Transverse colon (tissue), 4 donors: ENCODE measurements at regions not wholly inside any gene's neighbourhood (a gene's known extent, or its start where the extent isn't known, plus 50 kb on each side); places are given as distances from the start of the nearest gene placed in this dataset.
"Not testable (repeated sequence)": the region's sequence is repeated elsewhere in the genome, so short reads cannot be mapped to it uniquely, and the experiment has no call there.

Source experiments
- DNase-seq: peaks from one replicate; pipeline ENCODE4 v3.0.0-alpha.2; 2019
- H3K27ac ChIP-seq, 4 donors: fragments of 200-600 bp; sonication (generic); 2 replicates each; pipeline ENCODE4 v1.5.1; 2016 to 2018; ENCODE audit warnings: inconsistent platforms in 4 of 4
- H3K27me3 ChIP-seq: fragments of 200-600 bp; sonication (generic); 2 replicates; pipeline ENCODE4 v1.5.1; 2017; ENCODE audit warnings: inconsistent platforms
- H3K36me3 ChIP-seq, 4 donors: fragments of 200-600 bp; sonication (generic); 2 replicates each; pipeline ENCODE4 v1.5.1; 2017 to 2019; ENCODE audit warnings: inconsistent platforms in 4 of 4
- H3K4me1 ChIP-seq, 4 donors: fragments of 200-600 bp; sonication (generic); 2 replicates each; pipeline ENCODE4 v1.5.1; 2017 to 2020; ENCODE audit warnings: inconsistent platforms in 4 of 4
- H3K4me3 ChIP-seq, 4 donors: fragments of 200-600 bp; sonication (generic); 1 replicate in 1 of 4; 2 replicates in 3 of 4; pipeline versions ENCODE4 v1.5.1 to v1.6.1; 2017 to 2019; ENCODE audit warnings: inconsistent platforms in 4 of 4
- H3K9me3 ChIP-seq, 2 donors: fragments of 200-600 bp; sonication (generic); 2 replicates each; pipeline ENCODE4 v1.5.1; 2017 to 2019; ENCODE audit warnings: inconsistent platforms in 2 of 2
- EP300 ChIP-seq: sonication (generic); formaldehyde crosslinking; IDR thresholded peaks from one replicate; pipeline ENCODE4 v1.6.1; 2017; ENCODE audit warnings: antibody characterized with exemption, low read depth
- POLR2A ChIP-seq: fragments of 450-650 bp; IDR thresholded peaks from one replicate; pipeline ENCODE4 v1.6.1; 2016; ENCODE audit warnings: antibody characterized with exemption, mild to moderate bottlenecking, moderate library complexity
- POLR2AphosphoS5 ChIP-seq, 3 donors: sonication (generic); formaldehyde crosslinking; IDR thresholded peaks; one replicate each; pipeline ENCODE4 v1.6.1; 2016; ENCODE audit warnings: antibody characterized with exemption in 3 of 3
- WGBS, 2 donors: methylation state at CpG; one replicate each; pipeline ENCODE4 v1.1.5; 2018; ENCODE audit warnings: low coverage in 1 of 2; 5-methylcytosine and 5-hydroxymethylcytosine counted together
- in situ Hi-C, 4 donors: fragments of 200-750 bp; cut with MboI; loops; one replicate each; pipeline versions ENCODE4 v1.15.0 to v1.15.1; 2017; ENCODE audit warnings: low sequenced_read_pairs in 3 of 4, low pct_ligation_motif_present in 1 of 4, low pct_unique_long_range_greater_than_20kb in 1 of 4
- intact Hi-C: fragments of 100-400 bp; cut with DNase I; formaldehyde crosslinking; loops from one replicate; pipeline ENCODE4 v1.15.1; 2023; ENCODE audit warnings: low total_unique reads
- TF ChIP-seq, protein P1 (sequence below), 5 experiments: fragments of 200-600 bp in 3 of 5; fragments of 450-650 bp in 2 of 5; sonication (generic) in 3 of 5; IDR thresholded peaks; 1 replicate in 2 of 5; 2 replicates in 3 of 5; pipeline ENCODE4 v1.5.1; 2016 to 2017; ENCODE audit warnings: antibody characterized with exemption in 5 of 5, inconsistent platforms in 3 of 5, mild to moderate bottlenecking in 2 of 5, moderate library complexity in 1 of 5

DNA sequence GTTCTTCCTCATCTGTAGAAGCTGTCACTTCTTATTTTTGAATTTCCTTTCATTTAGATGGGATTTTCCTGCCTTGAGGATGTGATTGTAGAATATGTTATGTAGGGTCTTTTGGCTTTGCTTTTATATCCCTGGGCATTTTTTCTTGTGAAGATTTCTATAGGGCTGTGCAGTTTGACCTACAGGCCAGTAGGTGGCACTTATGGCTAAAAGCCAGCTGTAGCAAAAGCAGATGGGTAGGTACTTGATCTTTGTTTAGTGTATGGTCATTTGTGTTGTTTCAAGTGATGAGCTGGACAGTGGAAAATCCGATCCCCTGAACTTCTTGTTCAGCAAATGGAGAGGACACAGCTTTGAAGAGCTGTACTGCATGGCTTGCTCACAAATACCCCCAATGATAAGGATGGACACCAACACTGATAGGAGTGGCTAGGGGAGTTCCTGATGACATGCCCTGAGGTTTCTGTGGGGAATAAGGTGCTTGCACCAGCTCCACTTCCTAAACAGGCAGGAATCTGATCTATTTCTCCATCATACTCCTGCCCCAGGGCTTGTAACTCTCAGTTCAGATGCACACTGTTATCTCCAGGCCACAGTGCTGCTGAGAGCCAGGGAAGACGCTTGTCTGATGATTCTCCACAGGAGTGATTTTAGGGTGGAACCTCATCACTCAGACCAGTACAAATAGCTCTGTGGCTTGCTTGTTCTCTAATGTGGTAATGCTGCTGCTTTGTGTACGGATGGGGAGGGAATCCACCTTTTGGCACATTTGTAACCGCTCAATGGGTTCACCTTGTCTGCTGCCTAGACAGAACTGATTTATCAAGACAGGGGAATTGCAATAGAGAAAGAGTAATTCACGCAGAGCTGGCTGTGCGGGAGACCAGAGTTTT lies 417.1 kb upstream of the MAGEB16 start:
- WGBS, 2 donors = 69% methylated on average over 6 of the region's 6 CpGs; no CpG with 5 or more reads in 1 of the 2 donors
- no peak for DNase-seq
- TF ChIP-seq POLR2A = no peak
- TF ChIP-seq, protein P1, sequence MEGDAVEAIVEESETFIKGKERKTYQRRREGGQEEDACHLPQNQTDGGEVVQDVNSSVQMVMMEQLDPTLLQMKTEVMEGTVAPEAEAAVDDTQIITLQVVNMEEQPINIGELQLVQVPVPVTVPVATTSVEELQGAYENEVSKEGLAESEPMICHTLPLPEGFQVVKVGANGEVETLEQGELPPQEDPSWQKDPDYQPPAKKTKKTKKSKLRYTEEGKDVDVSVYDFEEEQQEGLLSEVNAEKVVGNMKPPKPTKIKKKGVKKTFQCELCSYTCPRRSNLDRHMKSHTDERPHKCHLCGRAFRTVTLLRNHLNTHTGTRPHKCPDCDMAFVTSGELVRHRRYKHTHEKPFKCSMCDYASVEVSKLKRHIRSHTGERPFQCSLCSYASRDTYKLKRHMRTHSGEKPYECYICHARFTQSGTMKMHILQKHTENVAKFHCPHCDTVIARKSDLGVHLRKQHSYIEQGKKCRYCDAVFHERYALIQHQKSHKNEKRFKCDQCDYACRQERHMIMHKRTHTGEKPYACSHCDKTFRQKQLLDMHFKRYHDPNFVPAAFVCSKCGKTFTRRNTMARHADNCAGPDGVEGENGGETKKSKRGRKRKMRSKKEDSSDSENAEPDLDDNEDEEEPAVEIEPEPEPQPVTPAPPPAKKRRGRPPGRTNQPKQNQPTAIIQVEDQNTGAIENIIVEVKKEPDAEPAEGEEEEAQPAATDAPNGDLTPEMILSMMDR (IDR thresholded peaks at IDR 0.05) = peak; percentile 40 to 57 (median 46)
- TF ChIP-seq EP300 = no peak
- no peak for TF ChIP-seq POLR2AphosphoS5 (IDR thresholded peaks at IDR 0.05)
- H3K4me3 ChIP-seq = no peak overlapping the region
- H3K36me3 ChIP-seq = no peaks in the 10 kb centered on the region
- intact Hi-C loops (no loop called here), in situ Hi-C loops (no loop called here)
- H3K9me3 ChIP-seq = no peaks in the 10 kb centered on the region
- no peaks in the 10 kb centered on the region for H3K4me1 ChIP-seq
- H3K27ac ChIP-seq = no peak overlapping the region
- no peaks in the 10 kb centered on the region for H3K27me3 ChIP-seq

GRCh38 chrX:35381709-35382108 lies 416.4 kb upstream of the MAGEB16 start:
- H3K9me3 ChIP-seq, H3K27ac ChIP-seq, in situ Hi-C loops, H3K4me1 ChIP-seq, H3K4me3 ChIP-seq, DNase-seq, H3K36me3 ChIP-seq, intact Hi-C loops, H3K27me3 ChIP-seq: not testable (repeated sequence)
- 86% methylated on average over 3 of the region's 3 CpGs; no CpG with 5 or more reads in 1 of the 2 donors for WGBS, 2 donors

DNA sequence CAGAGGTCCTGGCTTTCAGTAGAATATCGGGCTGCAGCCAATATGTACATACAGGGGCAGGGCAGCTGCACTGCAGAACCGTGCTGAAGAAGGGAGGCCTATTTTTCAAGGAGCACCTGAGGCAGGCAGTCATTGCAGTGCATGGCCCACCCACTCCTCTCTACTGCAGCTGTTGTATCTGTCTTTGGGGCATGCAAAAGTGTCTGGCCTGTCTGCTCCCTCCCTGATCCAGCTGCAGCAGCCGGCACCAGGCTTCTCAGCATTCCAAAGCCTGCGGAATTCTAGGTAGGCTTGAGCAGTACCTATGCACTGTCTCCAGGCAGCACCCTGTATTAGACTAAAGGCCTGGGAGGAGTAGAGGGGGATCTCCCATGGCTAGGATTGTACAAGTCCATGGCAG lies 415.2 kb upstream of the MAGEB16 start:
- intact Hi-C loops (no loop called here), in situ Hi-C loops (no loop called here)
- Histone ChIP-seq H3K27ac (no peak overlapping the region), H3K4me1 (no peaks in the 10 kb centered on the region), H3K27me3 (no peaks in the 10 kb centered on the region), H3K9me3 (no peaks in the 10 kb centered on the region), H3K4me3 (no peak overlapping the region), H3K36me3 (no peaks in the 10 kb centered on the region)
- no peak for DNase-seq
- TF ChIP-seq, protein P1 (IDR thresholded peaks at IDR 0.05) = no peak
- TF ChIP-seq EP300 (no peak), POLR2A (no peak)
- WGBS, 2 donors = 59% methylated on average over 4 of the region's 4 CpGs; no CpG with 5 or more reads in 1 of the 2 donors

- in situ Hi-C loops = no loop called here
- no peak for DNase-seq
- H3K27ac ChIP-seq = no peak overlapping the region
- no peaks in the 10 kb centered on the region for H3K9me3 ChIP-seq
- WGBS, 2 donors = 50% methylated on average over 2 of the region's 2 CpGs; no CpG with 5 or more reads in 1 of the 2 donors
- no peaks in the 10 kb centered on the region for H3K36me3 ChIP-seq
- H3K4me1 ChIP-seq = no peaks in the 10 kb centered on the region
- TF ChIP-seq, protein P1 (IDR thresholded peaks at IDR 0.05) = no peak
- TF ChIP-seq EP300 = no peak
- no peak for TF ChIP-seq POLR2A
- TF ChIP-seq POLR2AphosphoS5 (IDR thresholded peaks at IDR 0.05) = no peak
- no peaks in the 10 kb centered on the region for H3K27me3 ChIP-seq
- no peak overlapping the region for H3K4me3 ChIP-seq
- intact Hi-C loops = no loop called here
Observed at GRCh38 chrX:35392232-35392631, 405.9 kb upstream of the MAGEB16 start.
